T-helper 22 cell (primary cell): ENCODE measurements at regions not wholly inside any gene's neighbourhood (a gene's known extent, or its start where the extent isn't known, plus 50 kb on each side); places are given as distances from the start of the nearest gene placed in this dataset.
"Not testable (repeated sequence)": the region's sequence is repeated elsewhere in the genome, so short reads cannot be mapped to it uniquely, and the experiment has no call there.

Experiments used
- DNase-seq: peaks from one replicate; pipeline ENCODE4 v3.0.0-alpha.2; 2020; ENCODE audit warnings: low read depth

GRCh38 chr3:18538463-18539230, 113.5 kb upstream of the SATB1 start:
- no peak for DNase-seq

- no peak for DNase-seq
Observed at GRCh38 chr3:18533039-18533438, 107.9 kb upstream of the SATB1 start.

- DNase-seq = no peak
Observed at GRCh38 chr3:18531662-18532061, 106.5 kb upstream of the SATB1 start.

DNA sequence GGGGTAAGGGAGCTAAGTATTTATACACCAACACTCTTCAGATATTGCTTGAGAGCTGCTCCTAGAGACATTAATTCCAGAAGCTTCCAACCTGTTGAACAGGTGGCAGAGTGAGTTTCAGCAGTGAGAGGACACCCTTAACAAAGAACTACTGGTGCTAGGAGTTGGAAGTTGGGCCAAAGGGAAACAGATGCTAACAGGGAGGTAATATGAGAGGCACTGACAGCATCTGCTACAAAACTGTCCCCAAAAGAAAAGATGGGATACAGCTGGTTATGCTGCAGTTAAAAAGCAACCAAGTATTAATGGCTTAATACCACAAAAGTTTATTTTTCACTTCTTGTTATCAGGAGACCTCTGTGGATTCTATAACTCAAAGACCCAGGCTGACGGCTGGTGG, 104.5 kb upstream of the SATB1 start:
- DNase-seq = no peak

DNA sequence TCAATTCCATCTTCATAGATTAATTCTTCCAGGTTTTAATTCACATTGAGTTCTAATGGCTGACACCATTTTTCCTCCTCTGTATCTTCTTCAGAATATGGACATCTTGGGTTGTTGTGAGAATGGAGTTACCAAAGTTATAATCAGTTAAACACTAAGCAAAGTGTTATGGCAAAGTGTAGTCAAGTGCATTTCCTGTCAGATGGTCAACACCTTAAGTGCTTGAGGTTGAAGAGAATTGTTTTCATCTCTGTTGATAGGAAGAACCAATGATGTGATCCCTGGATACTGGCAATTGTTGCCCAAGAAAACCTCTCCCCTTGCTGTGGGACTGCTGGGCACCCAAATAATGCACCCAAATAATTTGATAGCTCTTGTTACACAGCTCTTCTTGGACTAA, 102.6 kb upstream of the SATB1 start:
- no peak for DNase-seq

GRCh38 chr3:18526667-18527066, 101.5 kb upstream of the SATB1 start:
- no peak for DNase-seq

- not testable (repeated sequence) for DNase-seq
Observed at GRCh38 chr3:18516170-18516569, 91.0 kb upstream of the SATB1 start.

- no peak for DNase-seq
Observed at GRCh38 chr3:18513091-18513490, 88.0 kb upstream of the SATB1 start.

DNA sequence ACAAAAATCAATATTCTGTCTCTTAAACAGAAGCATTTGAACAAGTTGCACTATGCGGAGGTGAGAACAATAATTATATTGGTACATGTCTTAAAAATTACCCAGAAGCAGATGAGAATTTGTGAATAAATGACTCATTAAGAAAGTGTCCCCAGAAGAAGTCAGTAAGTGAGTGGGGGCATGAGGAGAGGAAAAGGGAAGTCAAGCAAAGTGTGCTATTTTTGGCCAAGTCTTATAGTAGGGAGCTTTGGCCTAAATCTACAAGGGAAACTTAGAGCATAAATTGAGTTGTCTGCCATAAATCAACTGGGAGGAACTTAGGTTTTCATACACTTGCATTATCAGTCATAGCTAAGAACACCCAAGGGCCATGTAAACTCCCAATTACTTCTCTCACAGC, 86.9 kb upstream of the SATB1 start:
- DNase-seq = no peak

- no peak for DNase-seq
Observed at GRCh38 chr3:18510947-18511346, 85.8 kb upstream of the SATB1 start.

- DNase-seq = no peak
Observed at GRCh38 chr3:18507333-18507732, 82.2 kb upstream of the SATB1 start.

DNA sequence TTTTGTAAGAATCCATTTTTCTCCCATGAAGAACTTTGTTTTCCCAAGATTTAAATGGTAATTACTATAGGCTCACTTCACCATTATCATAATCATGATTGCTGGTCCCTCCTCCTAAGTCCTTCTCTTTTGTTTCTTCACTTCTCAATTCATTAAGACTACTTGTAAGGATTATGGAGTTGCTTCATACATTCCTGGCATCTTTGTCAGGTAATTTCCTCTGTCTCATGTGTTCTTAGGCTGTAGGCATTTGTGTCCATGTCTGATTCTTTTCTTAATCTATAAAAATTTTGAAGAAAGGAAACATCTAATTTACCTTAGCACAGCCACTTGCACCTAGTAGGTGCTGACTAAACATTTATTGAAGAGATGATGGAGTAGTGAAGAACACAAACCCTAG, 79.9 kb upstream of the SATB1 start:
- DNase-seq = no peak

DNA sequence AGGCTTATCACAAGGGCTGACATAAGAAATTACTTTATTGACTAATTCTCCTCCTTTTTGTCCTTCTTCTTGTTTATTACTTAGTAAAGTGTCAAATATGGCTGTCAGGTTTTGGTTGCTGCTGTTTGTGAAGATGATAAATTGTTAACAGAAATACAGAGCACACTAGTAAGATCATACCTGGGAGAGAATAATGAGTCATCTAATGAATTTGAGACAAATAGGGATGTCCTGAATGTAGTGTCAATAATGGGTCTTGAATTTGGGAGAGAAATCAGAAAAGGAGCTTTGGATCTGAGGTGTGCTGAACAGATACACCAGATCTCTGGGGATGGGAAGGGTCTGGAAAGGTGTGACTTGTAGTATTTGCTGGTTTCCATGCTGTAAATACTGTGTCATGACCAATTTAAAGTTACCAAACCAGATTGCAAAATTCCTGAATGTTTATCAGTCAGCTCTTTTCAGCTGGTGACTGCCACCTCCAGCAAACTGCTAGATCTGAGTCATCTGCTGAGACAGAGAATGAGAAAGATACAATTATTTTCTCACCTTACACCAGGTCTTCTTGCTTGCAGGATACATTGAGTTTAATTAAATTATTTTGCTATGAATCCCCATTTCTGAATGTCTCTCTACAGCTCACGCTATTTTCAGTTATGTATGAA, 76.7 kb upstream of the SATB1 start:
- no peak for DNase-seq

GRCh38 chr3:18500322-18500721, 75.2 kb upstream of the SATB1 start:
- DNase-seq = no peak

DNA sequence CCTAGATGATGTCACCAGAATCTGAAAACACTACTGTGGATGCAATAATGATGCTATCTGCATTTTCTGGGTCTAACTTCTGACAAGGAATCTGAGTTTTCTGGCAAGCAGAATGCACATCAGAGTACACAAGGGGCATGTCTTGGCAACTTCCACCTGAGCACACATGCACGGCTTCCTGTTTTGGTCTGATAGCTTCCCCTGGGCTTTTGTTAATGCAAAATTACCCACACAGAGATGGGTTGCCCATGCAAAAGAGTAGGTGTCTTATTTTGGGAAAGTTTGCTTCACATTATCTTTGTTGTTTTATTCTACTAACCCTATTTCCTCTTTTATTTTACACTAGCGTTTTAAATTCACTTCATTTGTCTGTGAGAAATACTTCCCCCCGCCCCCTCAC, 74.2 kb upstream of the SATB1 start:
- no peak for DNase-seq

- no peak for DNase-seq
Observed at GRCh38 chr3:18494251-18494650, 69.1 kb upstream of the SATB1 start.

GRCh38 chr3:18489939-18490338, 64.8 kb upstream of the SATB1 start:
- DNase-seq = no peak

DNA sequence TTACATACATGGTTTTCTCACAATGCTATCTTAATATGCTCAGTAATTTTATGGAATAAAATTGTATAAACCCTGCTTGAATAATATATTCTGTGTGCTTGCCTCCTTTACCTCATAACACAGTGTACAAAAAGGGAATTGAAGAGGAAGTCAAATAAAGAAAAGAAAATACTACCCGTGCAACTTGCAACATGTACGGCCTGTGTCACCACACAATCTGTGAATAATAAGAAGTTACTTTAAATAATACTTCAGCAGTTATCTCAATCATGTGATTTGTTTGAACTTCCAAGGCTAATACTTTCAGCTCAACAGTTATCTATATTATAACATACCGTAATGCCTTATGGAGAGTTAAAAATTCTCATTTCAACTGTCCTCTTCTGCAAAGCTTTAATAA, 58.1 kb upstream of the SATB1 start:
- DNase-seq = no peak

DNA sequence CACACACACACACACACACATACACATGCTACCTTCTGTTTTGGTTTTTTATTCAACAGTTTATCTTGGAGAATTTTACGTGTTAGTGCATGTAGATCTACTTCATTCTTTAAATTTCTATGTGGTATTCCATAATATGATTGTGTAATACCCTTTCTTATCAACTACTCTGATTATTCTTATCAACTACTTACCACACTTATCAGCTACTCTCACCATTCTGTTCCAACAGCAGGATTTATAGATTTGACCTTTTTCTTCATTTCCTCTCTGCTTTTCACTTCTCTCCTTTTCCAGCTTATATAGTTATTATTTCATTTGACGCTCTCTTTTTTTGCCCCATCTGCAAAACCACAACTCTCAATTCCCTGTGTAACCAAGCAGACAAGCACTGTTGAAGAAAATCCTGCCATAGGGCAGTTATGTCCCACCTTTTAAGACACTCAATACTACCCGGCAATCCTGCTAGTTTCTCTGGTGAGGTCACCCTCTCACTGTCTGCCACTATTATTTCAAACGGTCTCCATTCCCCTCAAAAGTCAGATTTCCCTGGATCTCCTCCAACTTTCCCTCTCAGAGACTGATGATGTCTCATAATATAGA, 56.9 kb upstream of the SATB1 start:
- DNase-seq = no peak

GRCh38 chr3:18477620-18478019, 52.5 kb upstream of the SATB1 start:
- DNase-seq = no peak
